Astrocyte (in vitro differentiated cells and primary cell): ENCODE measurements at regions not wholly inside any gene's neighbourhood (a gene's known extent, or its start where the extent isn't known, plus 50 kb on each side); places are given as distances from the start of the nearest gene placed in this dataset.

ENCODE experiments used
- EZH2 ChIP-seq: IDR thresholded peaks from 2 replicates; pipeline ENCODE4 v1.6.1; 2012; ENCODE audit warnings: mild to moderate bottlenecking, low read length, inconsistent platforms; ENCODE audit not compliant: insufficient read depth
- TF ChIP-seq, protein P1 (sequence below): IDR thresholded peaks from 2 replicates; pipeline ENCODE4 v1.5.1; 2011; ENCODE audit warnings: low read depth, mild to moderate bottlenecking, inconsistent platforms, low read length, moderate library complexity; ENCODE audit not compliant: insufficient read depth

DNA sequence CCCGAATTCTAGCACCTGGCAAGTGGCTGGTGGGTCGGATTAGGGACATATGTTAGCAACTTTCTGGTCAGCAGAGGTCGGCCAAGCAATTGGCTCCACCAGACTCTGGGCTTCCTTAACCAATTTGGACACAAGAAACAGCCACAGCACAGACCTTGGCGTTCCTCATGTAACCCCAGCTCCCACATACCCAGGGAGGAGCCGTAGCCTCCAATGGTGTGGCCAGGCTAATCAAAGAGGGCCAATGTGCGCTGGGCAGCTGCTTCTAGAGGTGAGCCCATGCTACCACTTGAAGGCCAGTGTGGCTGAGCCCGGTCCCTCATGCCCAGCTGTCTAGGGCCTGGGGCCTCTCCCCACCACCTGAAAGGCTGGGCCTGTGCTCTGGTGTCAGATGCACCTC lies 82.5 kb upstream of the MSX1 start:
- TF ChIP-seq, protein P1, sequence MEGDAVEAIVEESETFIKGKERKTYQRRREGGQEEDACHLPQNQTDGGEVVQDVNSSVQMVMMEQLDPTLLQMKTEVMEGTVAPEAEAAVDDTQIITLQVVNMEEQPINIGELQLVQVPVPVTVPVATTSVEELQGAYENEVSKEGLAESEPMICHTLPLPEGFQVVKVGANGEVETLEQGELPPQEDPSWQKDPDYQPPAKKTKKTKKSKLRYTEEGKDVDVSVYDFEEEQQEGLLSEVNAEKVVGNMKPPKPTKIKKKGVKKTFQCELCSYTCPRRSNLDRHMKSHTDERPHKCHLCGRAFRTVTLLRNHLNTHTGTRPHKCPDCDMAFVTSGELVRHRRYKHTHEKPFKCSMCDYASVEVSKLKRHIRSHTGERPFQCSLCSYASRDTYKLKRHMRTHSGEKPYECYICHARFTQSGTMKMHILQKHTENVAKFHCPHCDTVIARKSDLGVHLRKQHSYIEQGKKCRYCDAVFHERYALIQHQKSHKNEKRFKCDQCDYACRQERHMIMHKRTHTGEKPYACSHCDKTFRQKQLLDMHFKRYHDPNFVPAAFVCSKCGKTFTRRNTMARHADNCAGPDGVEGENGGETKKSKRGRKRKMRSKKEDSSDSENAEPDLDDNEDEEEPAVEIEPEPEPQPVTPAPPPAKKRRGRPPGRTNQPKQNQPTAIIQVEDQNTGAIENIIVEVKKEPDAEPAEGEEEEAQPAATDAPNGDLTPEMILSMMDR, result no peak
- no peak for TF ChIP-seq EZH2
